Activated CD4-positive, alpha-beta T cell treated with anti-CD3 and anti-CD28 coated beads, Interleukin-2, amount 10 ng/mL, durations not matched to agents 7 days and 5 days (primary cell): ENCODE measurements at regions not wholly inside any gene's neighbourhood (a gene's known extent, or its start where the extent isn't known, plus 50 kb on each side); places are given as distances from the start of the nearest gene placed in this dataset.
A peak's percentile ranks its signal among the peaks of the same experiment; 100 is the strongest.

Experiments
- CTCF ChIA-PET: fragments of 350-600 bp; sonication (Branson Sonifier 250); formaldehyde crosslinking; loops from one replicate; lab custom pipeline; 2021; ENCODE audit warnings: antibody characterized with exemption; lab: Charles Lee
- POLR2A ChIA-PET: fragments of 350-600 bp; sonication (Branson Sonifier 250); formaldehyde crosslinking; loops from one replicate; lab custom pipeline; 2021; ENCODE audit warnings: antibody characterized with exemption; lab: Charles Lee
- DNase-seq: peaks from one replicate; pipeline ENCODE4 v3.0.0-alpha.2; 2020
- H3K27ac Mint-ChIP-seq: one replicate; pipeline ENCODE4 v1.8.0; 2021; ENCODE audit warnings: mild to moderate bottlenecking, moderate library complexity, mixed read lengths
- H3K27me3 Mint-ChIP-seq: one replicate; pipeline ENCODE4 v1.8.0; 2021; ENCODE audit warnings: mixed read lengths
- H3K36me3 Mint-ChIP-seq: one replicate; pipeline ENCODE4 v1.8.0; 2021; ENCODE audit warnings: low read depth, mixed read lengths
- H3K4me1 Mint-ChIP-seq: one replicate; pipeline ENCODE4 v1.8.0; 2021; ENCODE audit warnings: mixed read lengths
- H3K4me3 Mint-ChIP-seq: one replicate; pipeline ENCODE4 v1.8.0; 2021; ENCODE audit warnings: mild to moderate bottlenecking, moderate library complexity, mixed read lengths
- H3K9me3 Mint-ChIP-seq: one replicate; pipeline ENCODE4 v1.8.0; 2021; ENCODE audit warnings: mixed read lengths

DNA sequence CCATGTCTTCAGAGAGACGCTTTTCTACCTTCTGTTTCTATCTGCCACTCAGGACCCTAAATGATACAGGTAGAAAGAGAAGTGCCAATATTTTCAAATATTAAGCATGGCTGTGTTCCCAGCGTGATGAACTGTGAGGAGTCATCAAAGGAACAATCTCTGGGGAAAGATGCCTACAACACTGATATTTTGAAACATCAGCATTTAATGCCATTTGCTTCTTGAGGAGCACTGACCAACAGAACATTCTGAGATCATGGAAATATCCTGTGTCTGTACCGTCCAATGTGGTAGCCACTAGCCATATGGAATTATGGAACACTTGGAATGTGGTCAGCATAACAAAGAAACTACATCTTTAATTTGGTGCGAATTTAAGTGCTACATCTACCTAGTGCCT lies 117.9 kb upstream of the COL6A5 start:
- no peak overlapping the region for H3K27ac Mint-ChIP-seq
- POLR2A ChIA-PET: no interaction called here
- H3K36me3 Mint-ChIP-seq: no peaks in the 10 kb centered on the region
- CTCF ChIA-PET: no interaction called here
- no peak overlapping the region for H3K4me3 Mint-ChIP-seq
- peaks cover 3% of the 10 kb centered on the region for H3K27me3 Mint-ChIP-seq
- H3K4me1 Mint-ChIP-seq: no peaks in the 10 kb centered on the region
- no peaks in the 10 kb centered on the region for H3K9me3 Mint-ChIP-seq
- DNase-seq: no peak

DNA sequence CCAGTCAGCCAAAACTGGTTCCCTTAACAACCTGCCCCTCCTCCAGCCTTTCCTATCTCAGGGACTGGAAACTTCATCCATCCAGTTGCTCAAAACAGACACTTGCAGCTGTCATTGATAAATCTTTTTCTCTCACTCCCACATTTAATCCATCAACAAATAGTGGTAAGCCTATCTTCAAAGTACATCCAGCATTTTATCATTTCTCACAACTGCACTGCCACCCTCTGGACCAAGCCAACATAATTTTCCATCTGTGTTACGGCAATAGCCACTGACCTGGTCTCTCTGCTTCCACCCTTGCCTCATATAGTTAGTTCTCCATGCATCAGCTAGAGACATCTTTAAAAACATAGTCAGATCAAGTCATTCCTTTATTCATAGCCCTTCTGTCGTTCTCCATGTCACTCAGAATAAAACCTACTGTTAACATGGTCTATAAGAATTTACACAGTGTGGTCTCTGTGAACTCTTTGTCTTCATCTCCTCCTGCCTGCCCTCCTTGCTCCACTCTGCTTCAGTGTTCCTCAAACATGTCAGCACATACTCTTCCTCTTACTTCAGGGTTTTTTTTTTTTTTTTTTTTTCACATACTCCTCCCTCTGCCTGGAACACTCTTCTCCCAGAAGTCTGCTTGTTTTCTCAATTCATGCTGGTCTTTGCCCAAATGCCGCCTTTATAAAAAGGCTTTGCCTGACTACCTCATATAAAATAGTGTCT lies 102.5 kb upstream of the COL6A5 start:
- DNase-seq: no peak
- Mint-ChIP-seq H3K9me3 (no peaks in the 10 kb centered on the region), H3K36me3 (no peaks in the 10 kb centered on the region), H3K4me1 (no peaks in the 10 kb centered on the region), H3K27me3 (peaks cover 4% of the 10 kb centered on the region), H3K4me3 (no peak overlapping the region), H3K27ac (no peak overlapping the region)
- ChIA-PET POLR2A (no interaction called here), CTCF (no interaction called here)

DNA sequence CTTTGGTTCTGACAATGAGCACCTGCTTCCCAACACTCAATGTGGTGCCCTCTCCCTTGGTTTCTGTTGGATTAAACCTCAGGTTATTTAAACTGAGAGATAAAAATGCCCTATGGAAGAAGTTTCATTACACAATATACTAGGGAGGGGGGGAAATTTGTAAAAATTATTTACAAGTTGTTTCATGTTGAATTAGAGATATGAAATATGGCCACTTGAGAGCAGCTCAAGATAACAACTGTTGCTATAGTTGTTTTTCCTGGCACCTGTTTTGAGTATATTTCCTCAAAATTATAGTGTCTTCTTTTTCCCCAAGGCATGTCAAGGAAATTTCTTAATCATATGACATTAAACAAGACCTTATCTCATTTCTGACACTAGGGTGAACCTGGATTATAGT lies 101.7 kb upstream of the COL6A5 start:
- Mint-ChIP-seq H3K4me3 (no peak overlapping the region), H3K36me3 (no peaks in the 10 kb centered on the region), H3K27ac (no peak overlapping the region), H3K27me3 (peaks cover 6% of the 10 kb centered on the region), H3K4me1 (no peaks in the 10 kb centered on the region), H3K9me3 (no peaks in the 10 kb centered on the region)
- ChIA-PET CTCF (no interaction called here), POLR2A (interaction anchor here (0.7 kb wide), 1 partner anchor 20 kb away, joined by 3 read pairs; no protein-coding TSS in a partner anchor)
- no peak for DNase-seq

DNA sequence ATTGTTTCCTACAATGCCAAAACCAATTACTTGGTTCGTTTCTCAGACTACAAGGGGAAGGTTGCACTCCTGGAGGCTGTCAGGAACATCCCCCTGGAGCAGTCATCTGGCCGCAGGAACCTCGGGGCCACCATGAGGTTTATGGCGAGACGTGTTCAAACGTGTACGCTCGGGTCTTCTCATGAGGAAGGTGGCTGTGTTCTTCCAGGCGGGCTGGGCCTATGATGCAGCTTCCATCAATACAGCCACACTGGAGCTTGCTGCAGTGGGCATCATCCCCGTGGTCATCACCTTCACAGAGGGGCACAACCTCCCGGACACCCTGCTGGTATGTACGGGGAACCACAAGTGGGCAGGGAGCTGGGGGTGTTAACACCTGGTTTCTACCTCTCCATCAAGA lies 94.5 kb upstream of the COL6A5 start:
- Mint-ChIP-seq H3K27me3 (peaks cover 11% of the 10 kb centered on the region), H3K9me3 (no peaks in the 10 kb centered on the region), H3K36me3 (no peaks in the 10 kb centered on the region), H3K4me1 (no peaks in the 10 kb centered on the region), H3K4me3 (no peak overlapping the region), H3K27ac (no peak overlapping the region)
- CTCF ChIA-PET: no interaction called here
- no peak for DNase-seq
- POLR2A ChIA-PET: no interaction called here

DNA sequence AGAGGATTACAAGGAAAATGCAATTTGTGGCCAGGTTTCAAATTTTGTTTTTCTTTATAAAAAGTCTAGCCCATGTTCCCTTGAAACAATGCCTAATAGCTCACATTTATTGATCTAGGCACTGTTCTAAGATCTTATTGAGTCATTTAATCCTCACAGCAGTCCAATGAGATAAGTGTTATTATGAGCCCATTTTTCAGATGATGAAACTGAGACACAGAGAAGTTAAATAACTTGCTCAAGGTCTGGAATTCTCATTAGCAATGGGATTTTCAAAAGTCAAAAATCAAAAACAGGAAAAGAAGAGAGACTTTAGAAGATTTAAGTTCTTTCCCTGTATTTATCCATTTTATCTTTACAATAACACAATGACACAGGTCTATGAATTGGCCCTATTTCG lies 90.0 kb upstream of the COL6A5 start:
- CTCF ChIA-PET: no interaction called here
- no peak for DNase-seq
- no peaks in the 10 kb centered on the region for H3K9me3 Mint-ChIP-seq
- H3K36me3 Mint-ChIP-seq: no peaks in the 10 kb centered on the region
- no peak overlapping the region for H3K4me3 Mint-ChIP-seq
- H3K4me1 Mint-ChIP-seq: no peaks in the 10 kb centered on the region
- H3K27ac Mint-ChIP-seq: no peak overlapping the region
- POLR2A ChIA-PET: interaction anchor here (0.6 kb wide), 1 partner anchor 941 kb away, joined by 3 read pairs; no protein-coding TSS in a partner anchor
- peaks cover 8% of the 10 kb centered on the region for H3K27me3 Mint-ChIP-seq

DNA sequence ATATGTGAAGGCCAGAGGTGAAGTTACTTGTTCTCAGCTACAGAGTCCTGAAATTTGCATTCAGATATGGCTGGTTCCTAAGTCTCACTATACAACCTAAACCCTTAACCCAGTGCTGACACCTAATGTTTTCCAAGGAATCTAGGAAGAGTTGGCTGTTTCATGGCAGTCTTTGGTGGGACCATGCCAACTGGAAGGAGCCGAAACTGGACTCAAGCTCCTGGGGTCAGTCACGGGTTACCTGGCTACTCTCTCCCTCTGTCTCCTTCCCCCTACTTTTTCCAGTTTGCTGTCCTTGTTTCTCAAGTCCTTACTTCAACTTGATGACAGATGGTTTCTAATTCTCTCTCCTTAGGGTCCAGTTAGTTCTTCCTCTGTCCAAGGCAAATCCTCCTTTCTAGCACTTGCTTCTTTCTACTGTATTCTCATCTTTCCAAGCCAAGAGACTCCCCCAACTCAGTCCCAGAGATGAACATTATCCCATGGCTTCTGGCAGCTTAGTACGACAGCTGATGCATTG lies 88.6 kb upstream of the COL6A5 start:
- Mint-ChIP-seq H3K4me3 (no peak overlapping the region), H3K27ac (no peak overlapping the region), H3K9me3 (no peaks in the 10 kb centered on the region), H3K36me3 (no peaks in the 10 kb centered on the region), H3K27me3 (peaks cover 8% of the 10 kb centered on the region), H3K4me1 (no peaks in the 10 kb centered on the region)
- CTCF ChIA-PET: no interaction called here
- DNase-seq: no peak
- POLR2A ChIA-PET: no interaction called here

DNA sequence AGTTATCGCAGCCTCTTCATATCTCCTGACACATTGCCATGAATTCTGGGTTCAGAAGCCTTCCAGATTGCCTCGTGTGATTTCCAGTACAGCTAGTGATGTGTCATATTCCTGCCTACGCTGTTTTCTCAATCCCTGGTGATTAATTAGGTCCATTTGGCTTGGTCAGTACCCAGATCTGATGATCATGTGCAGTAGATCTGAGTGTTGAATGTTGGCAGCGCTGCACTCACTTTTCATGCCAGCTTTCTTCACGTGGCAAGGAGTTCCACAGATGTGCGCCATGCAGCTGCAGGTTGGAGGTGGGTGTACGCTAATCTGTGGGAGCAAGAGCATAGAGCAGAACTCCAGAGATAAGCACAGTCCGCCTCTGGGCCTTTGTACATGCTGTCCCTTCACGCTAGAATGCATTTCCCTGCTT lies 86.9 kb upstream of the COL6A5 start:
- ChIA-PET CTCF (interaction anchor here (1.0 kb wide), 1 partner anchor 25 kb away, joined by 3 read pairs; no protein-coding TSS in a partner anchor), POLR2A (no interaction called here)
- no peak for DNase-seq
- Mint-ChIP-seq H3K4me3 (no peak overlapping the region), H3K27me3 (peaks cover 3% of the 10 kb centered on the region), H3K27ac (no peak overlapping the region), H3K4me1 (no peaks in the 10 kb centered on the region), H3K9me3 (no peaks in the 10 kb centered on the region), H3K36me3 (no peaks in the 10 kb centered on the region)

DNA sequence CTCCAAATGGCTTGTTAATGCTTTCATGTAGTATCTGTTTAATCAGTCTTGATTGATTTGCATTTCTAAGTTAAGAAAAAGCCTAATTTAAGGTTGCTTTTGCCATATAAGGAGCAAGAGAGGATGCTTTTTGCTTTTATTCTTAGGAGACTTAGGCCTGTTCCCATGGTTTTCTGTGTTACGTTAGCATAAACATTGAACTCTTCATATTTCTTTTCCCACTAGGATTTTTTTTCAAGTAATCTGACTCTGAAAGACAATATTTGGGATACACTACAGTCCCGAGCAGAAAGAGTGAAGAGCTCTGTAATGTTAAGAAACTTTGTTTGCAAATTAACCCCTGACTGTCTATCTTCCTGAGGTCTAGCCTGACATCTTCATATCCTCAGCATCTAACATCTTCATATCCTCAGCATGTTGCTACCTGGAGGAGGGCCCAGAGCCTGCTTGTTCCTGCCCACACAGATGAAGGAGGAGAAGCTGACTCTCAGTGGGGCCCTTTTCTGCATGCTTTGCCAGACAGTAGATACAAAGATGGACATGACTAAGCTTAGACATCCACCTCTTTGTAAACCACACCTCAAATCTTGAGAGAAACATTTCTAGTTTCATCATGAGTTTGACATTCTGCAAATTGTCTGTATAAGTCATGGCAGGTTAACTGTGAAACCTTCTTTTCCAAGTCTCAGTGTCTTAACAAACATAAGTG lies 86.2 kb upstream of the COL6A5 start:
- no peak for DNase-seq
- Mint-ChIP-seq H3K27ac (no peak overlapping the region), H3K4me3 (no peak overlapping the region), H3K9me3 (no peaks in the 10 kb centered on the region), H3K36me3 (no peaks in the 10 kb centered on the region), H3K27me3 (peaks cover 3% of the 10 kb centered on the region), H3K4me1 (no peaks in the 10 kb centered on the region)
- CTCF ChIA-PET: interaction anchor here (1.0 kb wide), 1 partner anchor 24 kb away, joined by 3 read pairs; no protein-coding TSS in a partner anchor
- POLR2A ChIA-PET: interaction anchor here (0.6 kb wide), 1 partner anchor 403 kb away, joined by 7 read pairs; no protein-coding TSS in a partner anchor

DNA sequence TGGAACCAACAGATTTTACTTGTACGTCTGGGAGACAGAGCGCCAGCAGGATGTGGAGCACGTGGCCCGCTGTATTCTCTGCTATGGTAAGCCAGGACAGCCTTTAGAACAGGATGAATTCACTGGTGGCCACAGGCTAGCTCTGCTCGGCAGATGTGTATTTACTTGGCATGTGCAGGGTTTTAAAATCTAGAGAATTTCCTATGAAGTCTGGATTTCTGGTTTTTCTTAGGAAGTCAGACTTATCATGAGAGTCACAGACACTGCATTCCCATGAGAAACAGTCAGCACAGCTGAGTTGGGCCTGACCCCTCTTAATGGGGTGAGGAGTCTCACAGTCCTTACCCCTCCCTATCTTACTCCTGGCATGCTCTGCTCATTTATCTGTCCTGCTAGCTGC lies 84.6 kb upstream of the COL6A5 start:
- no peaks in the 10 kb centered on the region for H3K4me1 Mint-ChIP-seq
- H3K9me3 Mint-ChIP-seq: no peaks in the 10 kb centered on the region
- H3K27me3 Mint-ChIP-seq: peaks cover 6% of the 10 kb centered on the region
- no peak overlapping the region for H3K4me3 Mint-ChIP-seq
- H3K27ac Mint-ChIP-seq: no peak overlapping the region
- ChIA-PET CTCF (no interaction called here), POLR2A (no interaction called here)
- H3K36me3 Mint-ChIP-seq: no peaks in the 10 kb centered on the region
- no peak for DNase-seq

DNA sequence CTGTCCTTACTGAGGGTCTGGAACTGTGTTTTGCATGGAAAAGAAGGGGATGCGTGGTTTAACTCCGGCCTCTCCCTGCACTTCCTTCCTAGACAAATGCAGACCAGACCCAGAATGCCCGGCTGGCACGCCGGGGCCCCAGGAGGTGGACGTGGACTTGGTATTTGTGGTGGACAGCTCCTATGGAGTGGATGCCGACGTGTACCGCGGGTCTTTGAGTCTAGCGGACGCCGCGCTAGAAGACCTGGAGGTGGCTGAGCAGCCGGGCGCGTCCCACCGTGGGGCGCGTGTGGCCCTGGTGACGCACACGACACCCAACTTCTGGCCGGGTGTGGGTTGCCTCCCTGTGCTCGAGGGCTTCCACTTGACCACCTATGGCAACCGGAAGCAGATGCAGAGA lies 81.8 kb upstream of the COL6A5 start:
- Mint-ChIP-seq H3K27ac (no peak overlapping the region), H3K4me1 (no peaks in the 10 kb centered on the region), H3K4me3 (no peak overlapping the region), H3K9me3 (no peaks in the 10 kb centered on the region), H3K36me3 (no peaks in the 10 kb centered on the region), H3K27me3 (peaks cover 3% of the 10 kb centered on the region)
- DNase-seq: no peak
- POLR2A ChIA-PET: no interaction called here
- CTCF ChIA-PET: interaction anchor here (1.0 kb wide), 1 partner anchor 51 kb away, joined by 3 read pairs; no protein-coding TSS in a partner anchor

DNA sequence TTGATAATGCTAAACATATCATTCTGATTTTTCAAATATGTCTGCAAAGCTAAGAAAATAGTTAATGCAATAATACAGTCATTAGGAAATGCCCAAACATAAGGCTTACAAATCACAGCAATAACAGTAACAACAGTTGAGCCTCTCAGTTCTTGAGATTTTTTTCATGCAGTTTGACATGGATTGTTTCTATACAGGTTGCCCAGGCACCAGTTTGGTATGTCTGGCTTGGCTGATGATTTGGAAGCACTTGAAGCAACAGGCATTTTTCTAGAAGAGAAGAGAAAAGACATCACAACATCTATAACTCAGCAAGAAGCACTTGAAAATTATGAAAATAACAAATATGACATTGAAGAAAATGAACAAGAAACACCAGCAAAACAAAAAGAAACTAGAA lies 78.7 kb upstream of the COL6A5 start:
- DNase-seq: no peak
- Mint-ChIP-seq H3K36me3 (no peaks in the 10 kb centered on the region), H3K4me3 (no peak overlapping the region), H3K9me3 (no peaks in the 10 kb centered on the region), H3K27ac (no peak overlapping the region), H3K4me1 (no peaks in the 10 kb centered on the region), H3K27me3 (peaks cover 8% of the 10 kb centered on the region)
- ChIA-PET POLR2A (no interaction called here), CTCF (no interaction called here)

DNA sequence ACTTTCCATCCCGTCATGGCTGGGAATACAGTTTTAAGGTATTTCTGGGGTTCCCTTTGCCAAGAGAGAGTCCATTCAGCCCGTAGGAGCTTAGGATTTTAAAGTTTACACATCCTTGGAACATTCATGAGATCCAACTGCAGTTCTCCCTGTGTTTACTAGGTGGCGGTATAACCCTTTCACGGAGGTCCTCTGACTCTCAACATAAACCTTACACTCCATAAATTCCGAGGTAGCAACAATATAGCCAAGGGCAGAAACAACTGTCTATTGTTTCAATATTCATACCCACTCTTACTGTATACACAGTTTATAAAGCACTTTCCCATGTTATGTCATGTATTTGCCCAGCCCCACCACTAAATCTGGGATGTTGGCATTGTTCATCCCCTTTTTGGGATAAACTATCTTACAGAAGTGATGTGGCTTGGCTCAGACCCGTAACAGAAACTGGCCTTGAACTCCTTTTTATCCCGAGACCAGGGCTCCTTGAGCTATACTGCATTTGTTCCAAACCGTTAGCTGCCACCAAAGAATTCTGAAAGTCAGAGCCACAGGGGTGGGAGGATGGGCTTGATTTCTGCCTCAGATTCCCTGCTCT lies 69.2 kb upstream of the COL6A5 start:
- Mint-ChIP-seq H3K9me3 (no peaks in the 10 kb centered on the region), H3K36me3 (no peaks in the 10 kb centered on the region), H3K4me3 (no peak overlapping the region), H3K4me1 (no peaks in the 10 kb centered on the region), H3K27ac (no peak overlapping the region), H3K27me3 (peaks cover 11% of the 10 kb centered on the region)
- peak; percentile 10 for DNase-seq
- ChIA-PET CTCF (no interaction called here), POLR2A (no interaction called here)

DNA sequence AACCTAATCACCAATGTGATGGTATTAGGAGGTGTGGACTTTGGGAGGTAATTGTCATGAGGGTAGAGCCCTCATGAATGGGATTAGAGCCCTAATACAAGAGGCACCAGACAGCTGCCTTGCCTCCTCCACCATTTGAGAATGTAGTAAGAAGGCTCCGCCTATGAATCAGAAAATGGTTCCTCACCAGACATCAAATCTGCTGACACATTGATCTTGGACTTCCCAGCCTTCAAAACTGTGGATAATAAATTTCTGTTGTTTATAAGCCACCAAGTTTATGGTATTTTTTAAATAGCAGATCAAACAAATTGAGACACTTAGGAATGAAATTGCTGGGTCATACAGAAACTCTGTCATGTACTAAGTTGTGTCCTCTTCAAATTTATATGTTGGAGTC lies 56.8 kb upstream of the COL6A5 start:
- no peaks in the 10 kb centered on the region for H3K36me3 Mint-ChIP-seq
- no peak overlapping the region for H3K27ac Mint-ChIP-seq
- POLR2A ChIA-PET: no interaction called here
- H3K27me3 Mint-ChIP-seq: peaks cover 22% of the 10 kb centered on the region
- no peak overlapping the region for H3K4me3 Mint-ChIP-seq
- no peak for DNase-seq
- no peaks in the 10 kb centered on the region for H3K9me3 Mint-ChIP-seq
- H3K4me1 Mint-ChIP-seq: no peaks in the 10 kb centered on the region
- CTCF ChIA-PET: no interaction called here
